ENCODE measurements at regions not wholly inside any gene's neighbourhood (a gene's known extent, or its start where the extent isn't known, plus 50 kb on each side); places are given as distances from the start of the nearest gene placed in this dataset.

GRCh38 chr21:24910591-24910990 lies 696.7 kb downstream of the MRPL39 start:
- no peak overlapping the region for H3K27ac ChIP-seq
- TF ChIP-seq CTCF (IDR thresholded peaks at IDR 0.05): no peak
- H3K4me3 ChIP-seq: no peak overlapping the region
- no peaks in the 10 kb centered on the region for H3K4me1 ChIP-seq
- DNase-seq (no peak), ATAC-seq (no peak)
- H3K27me3 ChIP-seq (ENCODE audit: low read depth): no peaks in the 10 kb centered on the region
- no peaks in the 10 kb centered on the region for H3K36me3 ChIP-seq
- intact Hi-C loops (cut with DNase I): no loop called here
- H3K9me3 ChIP-seq: no peaks in the 10 kb centered on the region

- ATAC-seq (no peak), DNase-seq (no peak)
- H3K4me3 ChIP-seq: no peak overlapping the region
- TF ChIP-seq CTCF (IDR thresholded peaks at IDR 0.05): no peak
- H3K36me3 ChIP-seq: no peaks in the 10 kb centered on the region
- H3K27ac ChIP-seq: no peak overlapping the region
- no peaks in the 10 kb centered on the region for H3K4me1 ChIP-seq
- intact Hi-C loops (cut with DNase I): no loop called here
- H3K27me3 ChIP-seq (ENCODE audit: low read depth): no peaks in the 10 kb centered on the region
- H3K9me3 ChIP-seq: no peaks in the 10 kb centered on the region
Measured at GRCh38 chr21:24903994-24904635, 703.2 kb downstream of the MRPL39 start.

- ATAC-seq (no peak), DNase-seq (no peak)
- H3K27ac ChIP-seq: no peak overlapping the region
- no peaks in the 10 kb centered on the region for H3K36me3 ChIP-seq
- H3K4me3 ChIP-seq: no peak overlapping the region
- no peaks in the 10 kb centered on the region for H3K4me1 ChIP-seq
- H3K9me3 ChIP-seq: no peaks in the 10 kb centered on the region
- intact Hi-C loops (cut with DNase I): no loop called here
- TF ChIP-seq CTCF (IDR thresholded peaks at IDR 0.05): no peak
- H3K27me3 ChIP-seq (ENCODE audit: low read depth): no peaks in the 10 kb centered on the region
Measured at GRCh38 chr21:24899138-24899537, 708.1 kb downstream of the MRPL39 start.

- Histone ChIP-seq H3K4me1 (no peaks in the 10 kb centered on the region), H3K27ac (no peak overlapping the region), H3K4me3 (no peak overlapping the region), H3K36me3 (no peaks in the 10 kb centered on the region), H3K9me3 (no peaks in the 10 kb centered on the region), H3K27me3 (ENCODE audit: low read depth) (no peaks in the 10 kb centered on the region)
- TF ChIP-seq CTCF (IDR thresholded peaks at IDR 0.05): no peak
- DNase-seq (no peak), ATAC-seq (no peak)
- intact Hi-C loops (cut with DNase I): no loop called here
Measured at GRCh38 chr21:24897883-24898282, 709.4 kb downstream of the MRPL39 start.

GRCh38 chr21:24896735-24897124 lies 710.6 kb downstream of the MRPL39 start:
- Histone ChIP-seq H3K36me3 (no peaks in the 10 kb centered on the region), H3K4me1 (no peaks in the 10 kb centered on the region), H3K27ac (no peak overlapping the region), H3K4me3 (no peak overlapping the region), H3K9me3 (no peaks in the 10 kb centered on the region), H3K27me3 (ENCODE audit: low read depth) (no peaks in the 10 kb centered on the region)
- no peak for ATAC-seq
- intact Hi-C loops (cut with DNase I): no loop called here
- TF ChIP-seq CTCF (IDR thresholded peaks at IDR 0.05): no peak
- no peak for DNase-seq
